GM18505 (cell line): ENCODE measurements at regions not wholly inside any gene's neighbourhood (a gene's known extent, or its start where the extent isn't known, plus 50 kb on each side); places are given as distances from the start of the nearest gene placed in this dataset.
"Not testable (repeated sequence)": the region's sequence is repeated elsewhere in the genome, so short reads cannot be mapped to it uniquely, and the experiment has no call there.

Source experiments
- ATAC-seq: cut with Tn5 transposase; IDR thresholded peaks from one replicate; pipeline ENCODE4 v1.9.1; 2021; ENCODE audit not compliant: unreplicated experiment
- POLR2A ChIP-seq: IDR thresholded peaks from 4 replicates; pipeline ENCODE4 v1.6.1; 2011; ENCODE audit warnings: borderline replicate concordance; ENCODE audit not compliant: insufficient read depth, insufficient read length; ENCODE audit errors: extremely low read depth

DNA sequence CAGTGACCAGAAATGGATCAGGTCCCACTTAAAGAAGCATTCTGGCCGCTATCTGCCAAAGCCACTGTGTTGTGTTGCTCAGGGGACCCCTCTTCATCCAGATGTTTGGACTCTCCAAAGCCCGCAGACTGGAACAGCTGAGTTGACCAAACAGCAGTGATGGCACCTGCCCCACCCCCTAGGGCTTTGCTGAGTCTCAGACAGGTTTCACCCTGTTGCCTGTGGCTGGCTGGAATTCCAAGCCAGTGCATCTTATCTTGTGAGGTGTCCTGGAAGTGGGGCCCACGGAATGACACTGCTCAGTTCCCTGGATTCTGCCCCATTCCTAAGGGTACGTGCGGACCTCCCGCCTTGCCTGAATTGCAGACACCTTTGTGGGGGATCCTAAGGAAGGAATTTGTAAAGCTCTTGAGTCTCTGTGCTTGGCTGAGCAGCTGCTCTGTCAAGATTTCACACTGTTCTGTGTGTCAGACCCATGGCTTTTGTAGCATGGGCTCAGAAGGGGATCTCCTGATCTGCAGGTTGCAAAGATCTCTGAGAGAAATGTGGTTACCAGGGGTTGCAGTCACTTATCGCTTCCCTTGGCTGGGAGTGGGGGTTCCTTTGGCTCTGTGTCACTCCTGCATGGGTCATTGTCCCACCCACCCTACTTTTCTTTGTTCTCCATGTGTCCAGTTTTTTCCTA, 1707.9 kb upstream of the PCDH10 start:
- no peak for ATAC-seq
- no peak for TF ChIP-seq POLR2A

GRCh38 chr4:131447883-131448282, 1701.2 kb upstream of the PCDH10 start:
- no peak for ATAC-seq
- TF ChIP-seq POLR2A = no peak

DNA sequence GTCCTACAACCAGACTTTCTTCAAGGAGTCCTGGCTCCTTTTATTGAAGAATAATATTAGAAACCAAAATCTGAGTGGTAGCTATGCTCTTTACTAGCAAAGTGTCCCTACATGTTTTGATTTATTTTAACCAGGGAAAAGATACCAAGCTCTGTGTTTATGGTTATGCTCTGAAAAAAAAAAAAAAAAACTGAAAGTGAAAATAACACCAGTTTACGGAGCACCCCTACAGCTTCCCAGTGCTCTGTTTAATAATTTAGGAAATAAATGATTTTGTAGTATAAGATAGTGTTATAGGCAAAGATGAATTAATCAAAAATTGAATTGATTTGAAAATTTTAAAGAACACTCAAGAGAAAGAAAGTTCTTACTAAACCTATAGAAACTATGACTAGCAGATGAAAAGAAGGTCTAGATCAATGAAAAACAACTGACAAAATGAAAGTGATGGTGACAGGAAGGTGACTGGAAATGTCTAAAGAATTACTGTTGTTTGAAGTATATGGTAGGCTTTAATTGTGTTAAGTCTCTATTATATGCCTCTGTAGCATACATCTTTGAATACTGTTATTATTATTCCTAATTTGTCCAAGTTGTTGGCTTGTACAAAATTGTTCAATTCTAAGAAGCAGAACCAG, 1698.4 kb upstream of the PCDH10 start:
- TF ChIP-seq POLR2A = no peak
- no peak for ATAC-seq

GRCh38 chr4:131459430-131460101, 1689.5 kb upstream of the PCDH10 start:
- no peak for TF ChIP-seq POLR2A
- ATAC-seq = no peak

DNA sequence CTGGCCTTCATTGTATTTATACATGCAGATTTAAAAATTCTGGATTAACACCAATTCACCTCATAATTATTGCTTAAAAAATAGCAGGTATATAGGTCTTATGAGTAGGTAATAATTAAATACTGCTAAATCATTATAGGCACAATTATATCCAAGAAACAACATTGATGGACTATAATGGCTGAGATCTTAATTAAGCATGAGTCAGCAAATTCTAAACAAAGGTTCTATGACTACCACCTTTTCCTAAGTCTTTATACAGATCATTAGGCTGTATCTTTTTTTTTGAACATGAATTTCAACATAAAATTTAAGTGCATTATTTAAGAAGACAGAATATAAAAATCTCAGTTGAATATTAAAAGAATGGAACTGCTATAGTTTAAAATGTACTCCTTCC, 1678.7 kb upstream of the PCDH10 start:
- no peak for TF ChIP-seq POLR2A
- ATAC-seq = no peak

DNA sequence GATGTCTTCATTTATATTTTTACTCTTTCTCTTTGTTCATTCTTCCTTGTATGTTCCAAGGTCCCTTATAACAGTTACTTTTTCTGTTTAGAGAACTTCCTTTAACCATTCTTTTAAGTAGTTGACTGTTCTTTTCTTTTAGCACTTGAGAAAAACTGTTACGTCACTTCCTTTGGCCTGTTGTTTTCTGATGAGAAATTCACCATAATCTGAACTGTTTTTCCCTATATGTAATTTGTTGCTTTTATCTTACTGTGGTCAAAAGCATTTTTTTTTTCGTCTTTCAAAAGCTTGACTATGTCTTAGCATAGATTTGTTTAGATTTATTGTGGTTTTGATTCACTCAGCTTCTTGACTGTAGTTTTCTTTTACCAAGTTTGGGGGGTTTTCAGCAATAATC, 1660.3 kb upstream of the PCDH10 start:
- no peak for ATAC-seq
- no peak for TF ChIP-seq POLR2A

DNA sequence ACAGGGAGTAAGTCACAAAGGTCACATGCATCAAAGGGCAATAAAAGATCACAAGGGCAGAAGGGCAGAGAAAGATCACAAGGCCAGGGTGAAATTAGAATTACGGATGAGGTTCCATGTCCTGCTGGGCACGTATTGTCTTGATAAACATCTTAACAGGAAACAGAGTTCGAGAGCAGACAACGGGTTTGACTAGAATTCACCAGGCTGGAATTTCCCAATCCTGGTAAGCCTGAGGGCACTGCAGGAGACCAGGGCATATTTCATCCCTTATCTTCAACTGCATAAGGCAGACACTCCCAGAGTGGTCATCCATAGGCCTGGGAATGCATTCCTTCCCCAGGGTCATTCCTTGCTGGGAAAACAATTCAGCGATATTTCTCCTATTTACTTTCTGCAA, 1652.9 kb upstream of the PCDH10 start:
- ATAC-seq = not testable (repeated sequence)

GRCh38 chr4:131499141-131499873, 1649.8 kb upstream of the PCDH10 start:
- no peak for TF ChIP-seq POLR2A

GRCh38 chr4:131509521-131509920, 1639.6 kb upstream of the PCDH10 start:
- TF ChIP-seq POLR2A = no peak
- no peak for ATAC-seq

More at GRCh38 chr4:131499141-131499873, 1649.8 kb upstream of the PCDH10 start:
- no peak for ATAC-seq

GRCh38 chr4:131526686-131527085, 1622.4 kb upstream of the PCDH10 start:
- TF ChIP-seq POLR2A = no peak
- ATAC-seq = no peak

DNA sequence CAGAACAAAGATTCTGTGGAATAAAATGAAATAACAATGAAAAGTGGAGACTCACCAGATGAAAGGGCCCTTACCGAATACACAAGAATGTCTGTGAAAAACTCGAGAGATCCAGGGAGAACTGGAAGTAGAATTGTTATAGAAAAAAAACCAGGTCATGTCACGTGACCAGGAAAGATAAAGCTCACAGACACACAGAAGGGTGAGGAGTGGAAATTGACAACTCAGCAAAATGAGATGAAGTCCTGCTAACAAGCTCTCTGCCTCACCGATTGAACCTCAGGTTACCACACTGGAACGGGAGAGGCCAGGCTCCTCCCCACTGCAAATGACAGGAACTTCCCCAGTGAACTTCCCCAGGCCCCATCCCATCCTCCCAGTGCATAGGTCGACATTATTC, 1618.0 kb upstream of the PCDH10 start:
- ATAC-seq = no peak
- TF ChIP-seq POLR2A = no peak

DNA sequence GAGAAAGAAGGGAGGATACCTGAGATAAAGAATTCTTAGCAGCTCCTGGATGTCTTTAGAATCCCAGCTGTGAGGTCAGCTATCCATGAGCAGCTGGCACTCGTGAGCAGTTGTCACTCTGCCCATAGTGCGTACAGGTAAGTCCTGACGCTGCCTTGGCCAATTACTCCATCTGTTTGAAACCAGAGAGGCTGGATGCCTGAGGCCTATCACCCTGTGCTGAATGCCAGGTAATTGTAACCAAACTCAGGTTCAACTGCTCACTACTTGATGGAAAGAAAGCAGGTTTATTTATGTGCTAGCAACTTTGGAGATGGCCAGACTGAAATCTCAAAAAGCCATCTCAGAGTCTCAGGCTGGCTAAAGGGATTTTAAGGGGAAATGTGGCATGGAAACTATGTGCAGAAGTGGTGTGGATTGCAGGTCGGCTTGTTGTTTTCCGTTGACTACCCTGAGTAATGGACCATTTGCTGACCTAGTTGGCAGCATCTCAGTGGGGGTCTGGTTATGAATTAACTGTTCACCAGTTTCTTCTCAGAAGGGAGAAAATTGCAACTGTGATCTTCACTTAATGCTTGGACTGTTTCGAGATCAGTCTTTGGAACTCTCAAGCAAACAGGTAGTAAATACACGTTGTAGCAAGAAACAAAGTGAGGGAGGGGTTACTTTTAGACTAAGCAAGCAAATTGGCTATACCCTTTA, 1614.0 kb upstream of the PCDH10 start:
- no peak for TF ChIP-seq POLR2A
- no peak for ATAC-seq

DNA sequence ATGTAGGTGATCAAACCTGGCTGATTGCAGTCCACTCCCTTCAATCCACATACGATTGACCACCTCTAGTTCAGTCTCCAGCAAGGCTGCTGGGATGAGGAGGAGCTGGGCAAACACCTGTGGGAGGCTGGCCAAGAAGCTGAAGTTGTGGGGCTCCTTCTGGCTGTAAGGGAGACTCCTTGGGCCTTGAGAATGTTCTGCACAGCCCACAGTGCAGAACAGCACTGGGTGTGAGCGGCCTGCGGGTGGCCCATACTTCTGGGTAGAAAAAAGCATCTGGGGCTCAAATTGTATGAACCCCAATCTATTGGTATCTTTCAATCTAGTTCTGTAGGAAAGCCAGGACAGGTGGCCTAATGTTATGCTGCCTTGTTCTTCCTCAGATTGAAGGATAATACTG, 1608.8 kb upstream of the PCDH10 start:
- ATAC-seq = no peak
- no peak for TF ChIP-seq POLR2A
